IMR-90 (cell line): ENCODE measurements at regions not wholly inside any gene's neighbourhood (a gene's known extent, or its start where the extent isn't known, plus 50 kb on each side); places are given as distances from the start of the nearest gene placed in this dataset.

Experiments used
- ATAC-seq: fragments of 200-7000 bp; cut with Tn5 transposase; 2 replicates; pipeline ENCODE4 v1.9.1; 2020; ENCODE audit warnings: low read depth, mild to moderate bottlenecking, moderate library complexity
- BruUV-seq: library from RNA; stranded (reverse); fragments of 400-500 nt; replicated peaks from 2 replicates; lab custom pipeline; 2021; lab: Mats Ljungman, UMichigan
- CTCF ChIA-PET: fragments of 300-600 bp; formaldehyde crosslinking; extraction: SDS; loops from one replicate; lab custom pipeline; 2021; ENCODE audit warnings: antibody characterized with exemption; lab: Yijun Ruan, JAX
- POLR2A ChIA-PET: fragments of 300-600 bp; sonication (Branson Sonifier 250); formaldehyde crosslinking; loops from one replicate; lab custom pipeline; 2022; ENCODE audit warnings: antibody characterized with exemption; ENCODE audit not compliant: unreplicated experiment; lab: Charles Lee
- DNase-seq: peaks from one replicate; pipeline ENCODE4 v3.0.0; 2013
- H2AFZ ChIP-seq: replicated peaks from 2 replicates; pipeline ENCODE3; 2013; ENCODE audit warnings: low read length, mild to moderate bottlenecking; ENCODE audit not compliant: poor library complexity
- H2AK5ac ChIP-seq: 2 replicates; pipeline ENCODE4 v1.6.1; 2013; ENCODE audit warnings: low read depth, low read length, inconsistent platforms
- H2AK9ac ChIP-seq: replicated peaks from 2 replicates; pipeline ENCODE3; 2013; ENCODE audit warnings: mild to moderate bottlenecking, low read depth, low read length, moderate library complexity; ENCODE audit not compliant: poor library complexity
- H2BK120ac ChIP-seq: 2 replicates; pipeline ENCODE4 v1.6.1; 2013; ENCODE audit warnings: low read depth, low read length, inconsistent platforms
- H2BK15ac ChIP-seq: 3 replicates; pipeline ENCODE4 v1.6.1; 2013; ENCODE audit warnings: low read depth, low read length, inconsistent platforms
- H2BK20ac ChIP-seq: 2 replicates; pipeline ENCODE4 v1.6.1; 2013; ENCODE audit warnings: low read depth, mild to moderate bottlenecking, inconsistent platforms, low read length, moderate library complexity
- H2BK5ac ChIP-seq: 2 replicates; pipeline ENCODE4 v1.6.1; 2013; ENCODE audit warnings: mild to moderate bottlenecking, low read depth, low read length, inconsistent platforms; ENCODE audit not compliant: poor library complexity, severe bottlenecking
- H3K14ac ChIP-seq: replicated peaks from 2 replicates; pipeline ENCODE4 v1.6.1; 2013; ENCODE audit warnings: low read depth, low read length, inconsistent platforms
- H3K18ac ChIP-seq: 2 replicates; pipeline ENCODE4 v1.6.1; 2013; ENCODE audit warnings: low read depth, low read length, control low read depth
- H3K23ac ChIP-seq: 2 replicates; pipeline ENCODE4 v1.6.1; 2013; ENCODE audit warnings: low read depth, low read length, inconsistent platforms
- H3K27ac ChIP-seq: 2 replicates; pipeline ENCODE4 v1.5.1; 2013; ENCODE audit warnings: mild to moderate bottlenecking, control low read depth, low read length; ENCODE audit not compliant: insufficient read depth
- H3K27me3 ChIP-seq: 2 replicates; pipeline ENCODE4 v1.6.1; 2013; ENCODE audit warnings: low read length; ENCODE audit not compliant: control insufficient read depth, insufficient read depth
- H3K36me3 ChIP-seq: 2 replicates; pipeline ENCODE4 v1.6.1; 2013; ENCODE audit warnings: low read length, mixed read lengths; ENCODE audit not compliant: control insufficient read depth, insufficient read depth
- H3K4ac ChIP-seq: 2 replicates; pipeline ENCODE4 v1.6.1; 2013; ENCODE audit warnings: low read depth, low read length, inconsistent platforms
- H3K4me1 ChIP-seq: 2 replicates; pipeline ENCODE4 v1.6.1; 2013; ENCODE audit warnings: low read length, mixed read lengths; ENCODE audit not compliant: control insufficient read depth, insufficient read depth
- H3K4me2 ChIP-seq: 2 replicates; pipeline ENCODE4 v1.6.1; 2013; ENCODE audit warnings: low read depth, mild to moderate bottlenecking, control low read depth, low read length, moderate library complexity
- H3K4me3 ChIP-seq: 2 replicates; pipeline ENCODE4 v1.5.1; 2013; ENCODE audit warnings: low read depth, mild to moderate bottlenecking, control low read depth, low read length, moderate library complexity; ENCODE audit not compliant: insufficient read depth
- H3K56ac ChIP-seq: 2 replicates; pipeline ENCODE4 v1.6.1; 2013; ENCODE audit warnings: low read length, inconsistent platforms; ENCODE audit not compliant: insufficient read depth; ENCODE audit errors: extremely low read depth
- H3K79me1 ChIP-seq, 2 experiments: 2 replicates each; pipeline ENCODE4 v1.6.1; 2013; ENCODE audit warnings: low read length in 2 of 2, inconsistent platforms in 1 of 2, low read depth in 1 of 2
- H3K9ac ChIP-seq: 2 replicates; pipeline ENCODE4 v1.6.1; 2013; ENCODE audit warnings: low read depth, low read length, control low read depth
- H3K9me1 ChIP-seq: 2 replicates; pipeline ENCODE4 v1.6.1; 2013; ENCODE audit warnings: low read length, inconsistent platforms; ENCODE audit not compliant: insufficient read depth
- H3K9me3 ChIP-seq: 2 replicates; pipeline ENCODE4 v1.6.1; 2013; ENCODE audit warnings: low read length; ENCODE audit not compliant: control insufficient read depth, insufficient read depth
- H4K20me1 ChIP-seq: 2 replicates; pipeline ENCODE4 v1.6.1; 2013; ENCODE audit warnings: low read length, inconsistent platforms; ENCODE audit not compliant: insufficient read depth
- H4K5ac ChIP-seq: 2 replicates; pipeline ENCODE4 v1.6.1; 2013; ENCODE audit warnings: mild to moderate bottlenecking, low read depth, low read length, control low read depth
- H4K8ac ChIP-seq, 2 experiments: 2 replicates each; pipeline ENCODE4 v1.6.1; 2013; ENCODE audit warnings: low read depth in 2 of 2, low read length in 2 of 2, control low read depth in 1 of 2, inconsistent platforms in 1 of 2
- H4K91ac ChIP-seq: 2 replicates; pipeline ENCODE4 v1.6.1; 2013; ENCODE audit warnings: low read depth, low read length, inconsistent platforms; ENCODE audit not compliant: insufficient read depth
- CEBPB ChIP-seq: IDR thresholded peaks from 2 replicates; pipeline ENCODE4 v1.6.1; 2012; ENCODE audit warnings: low read depth, low read length, improper control_type of control experiment
- CHD1 ChIP-seq: IDR thresholded peaks from 2 replicates; pipeline ENCODE4 v1.6.1; 2012; ENCODE audit warnings: low read depth, low read length, improper control_type of control experiment
- FOS ChIP-seq: fragments of 150-350 bp; IDR thresholded peaks from 2 replicates; pipeline ENCODE4 v1.6.1; 2016; ENCODE audit warnings: low read depth, low read length
- MAFK ChIP-seq: IDR thresholded peaks from 2 replicates; pipeline ENCODE4 v1.6.1; 2012; ENCODE audit warnings: low read depth, low read length, improper control_type of control experiment
- MAZ ChIP-seq: IDR thresholded peaks from 2 replicates; pipeline ENCODE4 v1.6.1; 2012; ENCODE audit warnings: low read depth, mild to moderate bottlenecking, low read length, improper control_type of control experiment, moderate library complexity, borderline replicate concordance
- MXI1 ChIP-seq: IDR thresholded peaks from 2 replicates; pipeline ENCODE4 v1.6.1; 2012; ENCODE audit warnings: low read depth, mild to moderate bottlenecking, low read length, moderate library complexity, borderline replicate concordance
- NFE2L2 ChIP-seq: fragments of 150-350 bp; IDR thresholded peaks from 2 replicates; pipeline ENCODE4 v1.6.1; 2016; ENCODE audit warnings: low read depth, mild to moderate bottlenecking, low read length
- POLR2A ChIP-seq: IDR thresholded peaks from 2 replicates; pipeline ENCODE4 v1.6.1; 2012; ENCODE audit warnings: mild to moderate bottlenecking, low read depth, low read length
- RAD21 ChIP-seq: IDR thresholded peaks from 2 replicates; pipeline ENCODE4 v1.6.1; 2012; ENCODE audit warnings: low read length, improper control_type of control experiment
- RCOR1 ChIP-seq: IDR thresholded peaks from 2 replicates; pipeline ENCODE4 v1.6.1; 2012; ENCODE audit warnings: mild to moderate bottlenecking, low read length, improper control_type of control experiment; ENCODE audit not compliant: insufficient replicate concordance
- RFX5 ChIP-seq: IDR thresholded peaks from 2 replicates; pipeline ENCODE4 v1.8.0; 2012; ENCODE audit warnings: low read depth, mild to moderate bottlenecking, low read length, moderate library complexity
- SMC3 ChIP-seq: fragments of 150-350 bp; IDR thresholded peaks from 2 replicates; pipeline ENCODE4 v1.6.1; 2016; ENCODE audit warnings: low read depth, mild to moderate bottlenecking, antibody characterized with exemption, low read length, moderate library complexity
- whole genome bisulfite sequencing, 2 experiments: methylation state at CpG; one replicate each; pipeline versions ENCODE4 v1.1.5 to v1.1.7; 2013; ENCODE audit warnings: missing lambda C conversion rate in 2 of 2; ENCODE audit not compliant: insufficient read length in 1 of 2; ENCODE audit errors: extremely low coverage in 2 of 2; 5-methylcytosine and 5-hydroxymethylcytosine counted together
- dilution Hi-C: fragments of 300-500 bp; cut with HindIII; formaldehyde crosslinking; loops from one replicate; pipeline ENCODE4 v1.14.3; 2018; ENCODE audit warnings: low sequenced_read_pairs; ENCODE audit not compliant: unreplicated experiment
- in situ Hi-C: fragments of 300-500 bp; cut with MboI; formaldehyde crosslinking; loops from 3 replicates; pipeline ENCODE4 v1.14.3; 2019; ENCODE audit warnings: low sequenced_read_pairs, inconsistent platforms, mixed read lengths
- intact Hi-C: fragments of 100-400 bp; cut with micrococcal nuclease; formaldehyde crosslinking; loops from 2 replicates; pipeline ENCODE4 v1.10.0; 2022
- TF ChIP-seq, protein P1 (sequence below): fragments of 150-350 bp; IDR thresholded peaks from 2 replicates; pipeline ENCODE4 v1.6.1; 2017; ENCODE audit warnings: mild to moderate bottlenecking, antibody characterized with exemption, low read length, low read depth
- TF ChIP-seq, protein P2 (sequence below): fragments of 150-350 bp; IDR thresholded peaks from 2 replicates; pipeline ENCODE4 v1.6.1; 2016; ENCODE audit warnings: low read depth, mild to moderate bottlenecking, low read length, moderate library complexity, borderline replicate concordance
- TF ChIP-seq, protein P3 (sequence below): conservative IDR thresholded peaks from 2 replicates; pipeline ENCODE4 v1.5.1; 2012; ENCODE audit warnings: mild to moderate bottlenecking, low read depth, low read length, improper control_type of control experiment

DNA sequence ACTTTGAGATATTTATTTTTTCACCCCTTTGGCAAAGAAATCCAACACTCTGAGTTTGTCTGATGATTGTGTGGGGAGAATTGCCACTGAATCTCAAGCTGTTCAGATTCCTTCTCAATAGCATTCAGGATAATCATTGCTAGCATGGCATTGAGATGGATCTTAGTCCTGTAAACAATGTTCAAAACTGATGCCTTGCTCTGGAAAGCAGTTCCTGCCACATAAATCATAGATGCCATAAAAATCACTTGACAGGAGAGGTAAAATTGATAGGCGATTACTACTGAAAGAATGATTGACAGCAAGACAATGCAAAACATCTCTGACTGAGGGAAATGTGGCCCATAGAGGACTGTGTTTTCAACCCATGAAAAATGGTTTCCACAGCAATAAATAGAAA lies 915.6 kb downstream of the TRHDE start:
- no peak overlapping the region for H3K18ac ChIP-seq
- no peaks in the 10 kb centered on the region for H3K79me1 ChIP-seq
- H2AK5ac ChIP-seq = no peak overlapping the region
- no peak overlapping the region for H3K4ac ChIP-seq
- H3K4me2 ChIP-seq = no peak overlapping the region
- dilution Hi-C loops (no loop called here), intact Hi-C loops (no loop called here), in situ Hi-C loops (no loop called here)
- H2AK9ac ChIP-seq = no peak overlapping the region
- DNase-seq (no peak), ATAC-seq (no peak)
- no peaks in the 10 kb centered on the region for H4K20me1 ChIP-seq
- no peaks in the 10 kb centered on the region for H3K36me3 ChIP-seq
- no peaks in the 10 kb centered on the region for H3K27me3 ChIP-seq
- no peak overlapping the region for H3K4me3 ChIP-seq
- H2BK120ac ChIP-seq = no peak overlapping the region
- no peak overlapping the region for H2BK5ac ChIP-seq
- CTCF ChIA-PET = no interaction called here
- POLR2A ChIA-PET = no interaction called here
- H3K9me1 ChIP-seq = no peaks in the 10 kb centered on the region
- H4K5ac ChIP-seq = no peak overlapping the region
- H3K9ac ChIP-seq = no peak overlapping the region
- no peak overlapping the region for H3K56ac ChIP-seq
- BruUV-seq = no TSS peak
- no peak overlapping the region for H2BK20ac ChIP-seq
- no peak overlapping the region for H4K91ac ChIP-seq
- no peak overlapping the region for H3K14ac ChIP-seq
- no peak overlapping the region for H2BK15ac ChIP-seq
- no peak for TF ChIP-seq POLR2A
- TF ChIP-seq, protein P1, sequence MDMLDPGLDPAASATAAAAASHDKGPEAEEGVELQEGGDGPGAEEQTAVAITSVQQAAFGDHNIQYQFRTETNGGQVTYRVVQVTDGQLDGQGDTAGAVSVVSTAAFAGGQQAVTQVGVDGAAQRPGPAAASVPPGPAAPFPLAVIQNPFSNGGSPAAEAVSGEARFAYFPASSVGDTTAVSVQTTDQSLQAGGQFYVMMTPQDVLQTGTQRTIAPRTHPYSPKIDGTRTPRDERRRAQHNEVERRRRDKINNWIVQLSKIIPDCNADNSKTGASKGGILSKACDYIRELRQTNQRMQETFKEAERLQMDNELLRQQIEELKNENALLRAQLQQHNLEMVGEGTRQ = no peak
- TF ChIP-seq SMC3 = no peak
- TF ChIP-seq, protein P2, sequence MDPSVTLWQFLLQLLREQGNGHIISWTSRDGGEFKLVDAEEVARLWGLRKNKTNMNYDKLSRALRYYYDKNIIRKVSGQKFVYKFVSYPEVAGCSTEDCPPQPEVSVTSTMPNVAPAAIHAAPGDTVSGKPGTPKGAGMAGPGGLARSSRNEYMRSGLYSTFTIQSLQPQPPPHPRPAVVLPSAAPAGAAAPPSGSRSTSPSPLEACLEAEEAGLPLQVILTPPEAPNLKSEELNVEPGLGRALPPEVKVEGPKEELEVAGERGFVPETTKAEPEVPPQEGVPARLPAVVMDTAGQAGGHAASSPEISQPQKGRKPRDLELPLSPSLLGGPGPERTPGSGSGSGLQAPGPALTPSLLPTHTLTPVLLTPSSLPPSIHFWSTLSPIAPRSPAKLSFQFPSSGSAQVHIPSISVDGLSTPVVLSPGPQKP = no peak
- no peak for TF ChIP-seq RAD21
- no peak for TF ChIP-seq CEBPB
- TF ChIP-seq FOS = no peak
- TF ChIP-seq, protein P3, sequence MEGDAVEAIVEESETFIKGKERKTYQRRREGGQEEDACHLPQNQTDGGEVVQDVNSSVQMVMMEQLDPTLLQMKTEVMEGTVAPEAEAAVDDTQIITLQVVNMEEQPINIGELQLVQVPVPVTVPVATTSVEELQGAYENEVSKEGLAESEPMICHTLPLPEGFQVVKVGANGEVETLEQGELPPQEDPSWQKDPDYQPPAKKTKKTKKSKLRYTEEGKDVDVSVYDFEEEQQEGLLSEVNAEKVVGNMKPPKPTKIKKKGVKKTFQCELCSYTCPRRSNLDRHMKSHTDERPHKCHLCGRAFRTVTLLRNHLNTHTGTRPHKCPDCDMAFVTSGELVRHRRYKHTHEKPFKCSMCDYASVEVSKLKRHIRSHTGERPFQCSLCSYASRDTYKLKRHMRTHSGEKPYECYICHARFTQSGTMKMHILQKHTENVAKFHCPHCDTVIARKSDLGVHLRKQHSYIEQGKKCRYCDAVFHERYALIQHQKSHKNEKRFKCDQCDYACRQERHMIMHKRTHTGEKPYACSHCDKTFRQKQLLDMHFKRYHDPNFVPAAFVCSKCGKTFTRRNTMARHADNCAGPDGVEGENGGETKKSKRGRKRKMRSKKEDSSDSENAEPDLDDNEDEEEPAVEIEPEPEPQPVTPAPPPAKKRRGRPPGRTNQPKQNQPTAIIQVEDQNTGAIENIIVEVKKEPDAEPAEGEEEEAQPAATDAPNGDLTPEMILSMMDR = no peak
- no peak for TF ChIP-seq MAZ
- no peak for TF ChIP-seq CHD1
- no peak for TF ChIP-seq MAFK
- no peak for TF ChIP-seq NFE2L2
- no peak for TF ChIP-seq MXI1
- no peak for TF ChIP-seq RCOR1
- TF ChIP-seq RFX5 = no peak
- no peak overlapping the region for H3K23ac ChIP-seq
- H3K9me3 ChIP-seq = 0 out of 2 replicates have a peak, but pooled peaks cover 2% of the 10 kb centered on the region
- WGBS, 2 experiments = no CpG with 5 or more reads among the region's 1 CpG
- H2AFZ ChIP-seq = no peak overlapping the region
- H3K4me1 ChIP-seq = no peaks in the 10 kb centered on the region
- H4K8ac ChIP-seq = no peak overlapping the region
- no peak overlapping the region for H3K27ac ChIP-seq
